ENCODE measurements at regions not wholly inside any gene's neighbourhood (a gene's known extent, or its start where the extent isn't known, plus 50 kb on each side); places are given as distances from the start of the nearest gene placed in this dataset.

DNA sequence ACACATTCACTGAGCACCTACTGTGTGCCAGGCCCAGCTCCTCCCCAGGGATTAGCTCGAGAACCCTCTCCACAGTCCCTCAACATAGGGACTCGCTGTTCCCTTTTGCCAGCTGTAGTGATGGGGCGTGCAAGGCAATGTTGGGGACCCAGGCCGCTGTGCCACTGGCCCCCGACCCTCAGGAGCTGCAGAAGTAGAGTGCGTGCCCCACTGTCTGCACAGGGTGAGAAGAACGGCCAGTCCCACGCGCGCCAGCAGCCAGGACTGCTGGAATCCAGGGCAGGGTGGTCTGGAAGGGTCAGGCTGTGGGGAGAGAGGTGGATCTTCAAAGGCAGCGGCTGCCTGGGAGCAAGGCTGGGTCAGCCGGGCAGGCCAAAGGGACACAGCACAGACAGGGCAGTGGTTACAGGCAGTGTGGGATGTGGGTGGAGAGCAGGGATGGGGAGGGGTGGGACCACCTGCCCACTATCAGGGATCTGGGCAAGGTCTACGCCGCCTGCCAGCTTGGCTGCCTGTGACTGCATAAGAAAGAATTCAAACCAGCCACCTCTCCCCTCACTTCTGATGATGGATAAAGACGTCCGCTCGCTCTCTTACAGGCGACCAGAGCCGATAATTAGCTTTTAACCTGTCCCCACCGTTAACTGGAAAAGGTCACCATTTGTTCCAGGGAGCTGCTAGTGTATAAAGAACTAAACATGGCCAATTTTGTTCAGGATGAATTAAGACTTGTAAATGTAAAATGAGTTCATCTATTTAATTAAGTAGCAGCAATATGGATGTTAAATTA is 86.7 kb upstream of the GSE1 start:
- TF ChIP-seq POLR2AphosphoS5 (IDR thresholded peaks at IDR 0.05; ENCODE audit: borderline replicate concordance, low read depth, low read length) (no peak), EZH2 (IDR thresholded peaks at IDR 0.05) (no peak), FOXP2 (optimal IDR thresholded peaks at IDR 0.05; ENCODE audit: control extremely low read depth, extremely low read length, insufficient read depth) (no peak)
- Histone ChIP-seq H3K9me3 (ENCODE audit: low read depth, low read length) (no peaks in the 10 kb centered on the region), H3K4me3 (no peak overlapping the region), H3K27ac (no peak overlapping the region), H3K36me3 (ENCODE audit: insufficient read depth, low read length) (no peaks in the 10 kb centered on the region), H3K9ac (ENCODE audit: insufficient read length) (no peak overlapping the region)
- no peak for DNase-seq (ENCODE audit: low read depth, low spot score)

DNA sequence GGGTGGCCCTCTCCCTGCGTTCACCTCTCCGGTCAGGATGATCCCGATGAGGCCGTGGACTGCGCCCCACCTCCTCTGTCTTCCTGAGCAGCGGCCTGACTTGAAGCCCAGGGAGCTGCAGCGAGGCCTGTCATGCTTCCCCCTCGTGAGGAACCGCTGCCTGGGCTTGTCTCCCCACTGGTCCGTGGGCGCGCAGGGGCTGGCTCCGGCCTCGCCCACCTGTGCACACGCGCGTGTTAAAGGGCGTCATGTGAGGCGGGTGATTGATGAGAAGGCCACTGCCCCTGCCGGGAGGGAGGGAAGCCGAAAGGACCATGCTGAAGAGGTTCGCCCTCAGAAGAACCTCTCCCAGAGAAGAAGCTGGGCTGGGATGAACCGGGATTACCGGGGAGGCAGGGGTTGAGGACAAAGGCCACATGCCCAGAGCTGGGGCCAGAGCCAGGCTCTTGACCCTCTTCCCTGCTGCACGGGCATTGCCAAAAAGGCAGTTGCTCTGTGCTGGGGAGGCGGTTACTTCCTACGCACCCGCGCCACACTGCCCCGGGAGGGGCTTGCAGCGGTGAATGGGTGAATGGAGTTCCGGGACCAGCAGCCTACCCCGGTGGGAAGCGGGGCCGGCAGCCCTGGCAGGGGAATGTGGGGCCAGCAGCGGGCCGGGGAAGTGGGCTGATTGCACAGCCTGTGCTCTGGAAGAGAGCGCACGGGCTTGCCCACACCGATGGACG is 85.9 kb upstream of the GSE1 start:
- no peak for TF ChIP-seq EZH2 (IDR thresholded peaks at IDR 0.05)
- TF ChIP-seq POLR2AphosphoS5 (IDR thresholded peaks at IDR 0.05; ENCODE audit: borderline replicate concordance, low read depth, low read length): no peak
- TF ChIP-seq FOXP2 (optimal IDR thresholded peaks at IDR 0.05; ENCODE audit: control extremely low read depth, extremely low read length, insufficient read depth): no peak

DNA sequence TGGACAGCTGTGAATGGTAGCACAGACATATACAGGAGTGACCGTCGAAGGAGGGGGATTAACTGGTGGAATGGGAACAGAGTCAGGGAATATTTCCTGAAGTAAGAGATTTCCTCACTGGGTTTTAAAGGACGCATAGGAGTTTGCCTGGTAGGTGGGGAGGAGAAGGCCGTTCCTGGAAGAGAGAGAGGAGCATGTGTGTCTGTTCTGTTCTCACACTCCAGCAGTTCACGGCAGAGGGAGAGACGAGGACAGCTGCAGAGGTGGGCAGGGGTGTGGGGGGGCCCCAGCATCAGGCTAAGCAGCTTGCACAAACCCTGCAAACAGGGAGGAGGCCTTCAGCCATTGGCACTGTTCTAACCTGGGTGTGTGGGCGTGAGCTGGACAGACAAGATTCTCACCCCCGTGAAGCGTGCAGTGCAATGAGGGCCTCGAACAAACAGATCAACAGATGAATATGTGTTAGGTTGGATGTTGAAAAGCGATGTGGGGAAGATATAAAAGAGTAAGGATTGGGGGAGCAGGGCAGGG is 85.3 kb upstream of the GSE1 start:
- Histone ChIP-seq H3K36me3 (ENCODE audit: insufficient read depth, low read length) (no peaks in the 10 kb centered on the region), H3K4me3 (no peak overlapping the region), H3K9ac (ENCODE audit: insufficient read length) (no peak overlapping the region), H3K9me3 (ENCODE audit: low read depth, low read length) (no peaks in the 10 kb centered on the region), H3K27ac (no peak overlapping the region)
- TF ChIP-seq POLR2AphosphoS5 (IDR thresholded peaks at IDR 0.05; ENCODE audit: borderline replicate concordance, low read depth, low read length) (no peak), FOXP2 (optimal IDR thresholded peaks at IDR 0.05; ENCODE audit: control extremely low read depth, extremely low read length, insufficient read depth) (no peak), EZH2 (IDR thresholded peaks at IDR 0.05) (no peak)
- no peak for DNase-seq (ENCODE audit: low read depth, low spot score)

More for the DNA sequence above, 85.9 kb upstream of the GSE1 start:
- H3K9me3 ChIP-seq (ENCODE audit: low read depth, low read length): no peaks in the 10 kb centered on the region
- no peak overlapping the region for H3K4me3 ChIP-seq
- H3K9ac ChIP-seq (ENCODE audit: insufficient read length): no peak overlapping the region
- DNase-seq (ENCODE audit: low read depth, low spot score): no peak
- no peak overlapping the region for H3K27ac ChIP-seq
- no peaks in the 10 kb centered on the region for H3K36me3 ChIP-seq (ENCODE audit: insufficient read depth, low read length)

DNA sequence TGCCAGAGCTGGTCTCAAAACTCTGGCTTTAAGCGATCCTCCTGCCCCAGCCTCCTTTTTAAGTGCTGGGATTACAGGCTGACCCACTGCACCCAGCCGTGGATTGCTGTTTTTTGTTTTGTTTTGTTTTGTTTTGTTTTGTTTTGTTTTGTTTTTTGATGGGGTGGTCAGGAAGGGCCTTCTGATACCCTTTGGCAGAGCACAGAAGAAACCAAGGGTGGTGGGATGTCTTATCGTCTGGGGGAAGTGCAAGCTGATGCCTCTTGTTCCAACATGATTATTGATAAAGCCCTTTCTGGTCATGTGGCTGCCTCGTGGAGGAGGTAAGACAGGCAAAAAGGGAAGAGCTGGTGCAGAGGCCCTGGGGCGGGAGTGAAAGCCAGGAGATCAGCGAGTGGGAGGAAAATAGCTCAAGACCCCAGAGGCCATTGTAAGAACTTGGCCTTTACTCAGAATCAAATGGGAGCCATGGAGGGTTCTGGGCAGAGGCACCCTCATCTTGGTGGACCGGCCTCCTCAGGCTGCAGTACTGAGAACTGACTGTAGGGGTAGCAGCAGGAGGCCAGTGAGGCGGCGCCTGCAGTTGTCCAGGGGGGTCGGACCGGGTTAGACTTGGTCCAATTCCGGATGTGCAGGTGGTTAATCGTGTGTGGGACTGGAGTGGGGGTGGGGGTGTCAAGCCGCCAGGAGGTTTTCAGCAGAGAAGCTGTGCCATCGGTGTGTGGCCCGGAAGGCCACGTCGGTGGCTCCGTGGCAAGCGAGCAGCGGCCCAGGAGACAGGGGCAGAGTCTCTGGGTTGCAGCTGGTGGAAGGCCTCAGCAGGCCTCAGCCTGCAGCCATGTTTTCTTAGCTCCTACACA is 84.4 kb upstream of the GSE1 start:
- DNase-seq (ENCODE audit: low read depth, low spot score): no peak
- no peak overlapping the region for H3K4me3 ChIP-seq
- H3K9ac ChIP-seq (ENCODE audit: insufficient read length): no peak overlapping the region
- TF ChIP-seq POLR2AphosphoS5 (IDR thresholded peaks at IDR 0.05; ENCODE audit: borderline replicate concordance, low read depth, low read length): no peak
- no peak for TF ChIP-seq EZH2 (IDR thresholded peaks at IDR 0.05)
- no peak for TF ChIP-seq FOXP2 (optimal IDR thresholded peaks at IDR 0.05; ENCODE audit: control extremely low read depth, extremely low read length, insufficient read depth)
- H3K9me3 ChIP-seq (ENCODE audit: low read depth, low read length): no peaks in the 10 kb centered on the region
- H3K36me3 ChIP-seq (ENCODE audit: insufficient read depth, low read length): no peaks in the 10 kb centered on the region
- no peak overlapping the region for H3K27ac ChIP-seq

DNA sequence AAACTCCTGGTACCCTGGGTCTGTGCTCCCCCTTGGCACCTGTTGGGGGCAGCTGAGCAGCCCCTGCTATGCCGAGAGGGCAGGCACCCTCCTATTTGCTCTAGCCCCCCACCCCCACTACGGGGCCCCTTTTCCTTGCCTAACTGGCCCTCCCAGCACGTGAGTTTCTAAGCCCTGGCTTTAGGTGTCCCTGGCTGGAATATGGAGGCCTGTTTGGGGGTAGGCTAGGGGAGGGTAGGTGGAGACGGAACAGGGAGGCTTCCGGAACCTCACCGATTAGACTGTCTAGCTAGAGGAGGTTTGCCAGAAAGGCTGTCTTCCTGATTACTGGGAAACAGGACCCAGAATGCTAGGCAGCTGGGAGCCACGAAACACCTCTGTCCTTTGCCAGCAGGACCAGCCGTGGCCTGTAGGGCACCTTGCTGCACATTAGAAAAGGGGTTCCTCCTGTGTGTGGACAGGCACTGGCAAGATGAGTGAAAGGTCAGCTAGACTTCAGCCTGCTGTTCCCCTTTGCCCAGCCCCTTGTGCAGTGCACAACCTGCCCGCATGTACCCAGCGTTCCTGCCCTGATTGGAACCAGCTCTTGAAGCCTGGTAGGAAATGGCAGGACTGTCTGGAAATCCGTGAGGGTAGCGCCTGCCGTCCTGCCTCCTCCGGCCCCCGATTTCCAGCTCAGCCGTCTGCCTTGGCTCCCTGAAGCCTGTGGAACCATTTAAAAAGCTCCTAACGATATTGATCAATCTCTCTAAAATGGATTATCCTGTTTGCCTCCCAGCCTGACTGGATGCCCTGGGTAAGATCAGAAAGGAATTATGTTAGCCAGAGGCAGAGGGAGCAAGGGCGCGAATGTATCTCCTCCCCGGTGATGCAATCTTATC is 83.4 kb upstream of the GSE1 start:
- DNase-seq (ENCODE audit: low read depth, low spot score): no peak
- H3K27ac ChIP-seq: no peak overlapping the region
- no peaks in the 10 kb centered on the region for H3K9me3 ChIP-seq (ENCODE audit: low read depth, low read length)
- H3K36me3 ChIP-seq (ENCODE audit: insufficient read depth, low read length): no peaks in the 10 kb centered on the region
- no peak overlapping the region for H3K4me3 ChIP-seq
- TF ChIP-seq POLR2AphosphoS5 (IDR thresholded peaks at IDR 0.05; ENCODE audit: borderline replicate concordance, low read depth, low read length) (no peak), EZH2 (IDR thresholded peaks at IDR 0.05) (no peak), FOXP2 (optimal IDR thresholded peaks at IDR 0.05; ENCODE audit: control extremely low read depth, extremely low read length, insufficient read depth) (no peak)
- no peak overlapping the region for H3K9ac ChIP-seq (ENCODE audit: insufficient read length)

DNA sequence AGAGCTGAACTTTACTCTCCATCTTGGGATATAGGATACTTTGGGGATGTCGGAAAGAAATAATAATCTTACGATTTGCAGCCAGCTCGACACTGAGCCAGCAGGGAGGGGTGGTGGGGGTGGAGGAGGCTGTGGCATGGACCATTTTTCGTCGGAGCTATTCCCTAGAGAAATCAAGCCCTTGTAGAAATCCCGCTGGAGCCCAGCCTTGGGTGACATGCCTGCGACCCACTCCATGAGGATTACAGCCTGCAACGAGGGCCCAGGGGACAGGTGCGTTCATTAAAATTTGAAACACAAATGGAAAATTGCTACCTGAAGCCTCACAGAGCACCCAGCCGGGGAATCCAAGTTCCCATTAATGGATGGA is 82.8 kb upstream of the GSE1 start:
- Histone ChIP-seq H3K4me3 (no peak overlapping the region), H3K36me3 (ENCODE audit: insufficient read depth, low read length) (no peaks in the 10 kb centered on the region), H3K27ac (no peak overlapping the region), H3K9ac (ENCODE audit: insufficient read length) (no peak overlapping the region), H3K9me3 (ENCODE audit: low read depth, low read length) (no peaks in the 10 kb centered on the region)
- no peak for DNase-seq (ENCODE audit: low read depth, low spot score)
- no peak for TF ChIP-seq FOXP2 (optimal IDR thresholded peaks at IDR 0.05; ENCODE audit: control extremely low read depth, extremely low read length, insufficient read depth)

DNA sequence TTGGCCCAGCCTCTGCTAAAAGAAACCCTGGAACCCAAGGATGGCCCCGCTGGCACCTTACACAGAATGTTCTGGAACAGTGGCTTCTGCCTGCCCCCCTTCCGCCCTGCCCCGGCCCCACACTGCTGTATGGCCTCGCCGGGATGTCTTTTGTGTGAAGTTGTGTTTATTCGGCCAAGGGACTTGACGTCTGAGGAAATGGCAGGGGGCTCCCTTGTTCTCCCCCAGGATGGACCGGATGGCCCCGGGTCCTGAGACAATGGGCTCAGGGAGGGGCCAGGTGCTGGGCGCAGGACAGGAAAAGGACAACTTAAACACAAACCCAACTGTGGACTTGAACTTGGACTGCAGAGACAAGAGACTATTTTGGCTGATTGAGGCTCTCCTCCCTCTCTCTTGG is 81.6 kb upstream of the GSE1 start:
- Histone ChIP-seq H3K27ac (no peak overlapping the region), H3K4me3 (no peak overlapping the region), H3K9me3 (ENCODE audit: low read depth, low read length) (no peaks in the 10 kb centered on the region), H3K9ac (ENCODE audit: insufficient read length) (no peak overlapping the region), H3K36me3 (ENCODE audit: insufficient read depth, low read length) (no peaks in the 10 kb centered on the region)
- DNase-seq (ENCODE audit: low read depth, low spot score): no peak
- TF ChIP-seq FOXP2 (optimal IDR thresholded peaks at IDR 0.05; ENCODE audit: control extremely low read depth, extremely low read length, insufficient read depth) (no peak), EZH2 (IDR thresholded peaks at IDR 0.05) (no peak), POLR2AphosphoS5 (IDR thresholded peaks at IDR 0.05; ENCODE audit: borderline replicate concordance, low read depth, low read length) (no peak)
